ENCODE measurements at regions not wholly inside any gene's neighbourhood (a gene's known extent, or its start where the extent isn't known, plus 50 kb on each side); places are given as distances from the start of the nearest gene placed in this dataset.
A peak's percentile ranks its signal among the peaks of the same experiment; 100 is the strongest.

GRCh38 chr3:14273901-14274611, 95.4 kb downstream of the LSM3 start:
- no peak for DNase-seq

DNA sequence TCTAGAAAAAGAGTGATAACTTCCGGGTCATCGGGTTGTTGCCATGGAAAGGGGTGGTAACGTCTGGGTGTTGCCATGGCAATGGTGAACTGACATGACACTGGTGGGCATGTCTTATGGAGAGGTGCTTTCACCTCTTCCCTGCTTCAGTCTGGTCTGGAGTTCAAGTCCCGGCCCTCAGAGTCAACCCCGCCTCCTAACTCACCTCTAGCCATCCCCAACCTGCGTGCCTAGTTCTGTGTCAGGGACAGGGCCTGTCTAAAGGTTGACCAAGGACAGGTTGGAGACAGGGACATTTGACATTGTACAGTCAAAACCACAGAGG, 96.0 kb downstream of the LSM3 start:
- no peak for DNase-seq

DNA sequence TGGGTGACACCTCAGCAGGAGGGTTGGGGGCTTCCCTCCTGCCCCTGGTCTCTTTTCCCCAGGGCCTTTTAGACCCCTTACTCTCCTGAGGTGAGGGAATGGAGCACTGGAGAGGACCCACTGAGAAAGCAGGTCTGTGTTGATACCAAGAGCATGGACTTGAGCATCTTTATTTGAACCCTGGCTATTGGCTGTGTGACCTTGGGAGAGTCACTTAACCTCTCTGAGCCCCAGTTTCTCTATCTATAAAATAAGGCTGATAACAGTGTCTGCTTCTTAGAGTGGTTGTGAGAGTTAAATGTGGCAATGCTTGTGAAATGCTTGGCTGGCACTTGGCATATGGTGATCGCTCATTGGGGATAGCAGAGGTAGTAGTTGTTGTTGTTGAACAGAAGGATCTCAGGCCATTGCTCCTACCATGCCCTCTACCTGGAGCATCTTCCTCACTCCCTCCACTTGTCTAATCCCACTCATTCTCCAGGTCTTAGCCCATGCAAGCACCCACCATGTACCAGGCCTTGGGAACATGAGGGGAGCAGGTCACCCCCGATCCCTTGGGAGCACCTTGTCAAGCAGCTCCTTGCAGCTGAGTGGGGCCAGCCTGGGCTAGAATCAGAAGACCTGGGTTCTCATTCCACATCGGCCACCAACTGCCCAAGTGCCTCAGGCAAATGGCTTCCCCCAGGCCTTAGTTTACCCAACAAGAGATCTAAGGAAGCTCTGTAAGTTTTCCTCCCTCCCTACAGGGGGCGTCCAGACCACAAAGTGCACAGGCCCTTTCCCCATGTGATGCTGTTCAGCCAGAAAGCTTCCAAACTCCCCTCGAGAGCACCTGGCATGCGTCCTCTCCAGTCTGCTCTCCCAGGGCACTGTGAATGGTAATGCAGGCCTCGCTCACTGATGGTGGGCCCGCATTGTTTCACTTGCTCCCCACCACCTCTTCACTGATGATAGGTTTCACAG, 96.7 kb downstream of the LSM3 start:
- no peak for DNase-seq

DNA sequence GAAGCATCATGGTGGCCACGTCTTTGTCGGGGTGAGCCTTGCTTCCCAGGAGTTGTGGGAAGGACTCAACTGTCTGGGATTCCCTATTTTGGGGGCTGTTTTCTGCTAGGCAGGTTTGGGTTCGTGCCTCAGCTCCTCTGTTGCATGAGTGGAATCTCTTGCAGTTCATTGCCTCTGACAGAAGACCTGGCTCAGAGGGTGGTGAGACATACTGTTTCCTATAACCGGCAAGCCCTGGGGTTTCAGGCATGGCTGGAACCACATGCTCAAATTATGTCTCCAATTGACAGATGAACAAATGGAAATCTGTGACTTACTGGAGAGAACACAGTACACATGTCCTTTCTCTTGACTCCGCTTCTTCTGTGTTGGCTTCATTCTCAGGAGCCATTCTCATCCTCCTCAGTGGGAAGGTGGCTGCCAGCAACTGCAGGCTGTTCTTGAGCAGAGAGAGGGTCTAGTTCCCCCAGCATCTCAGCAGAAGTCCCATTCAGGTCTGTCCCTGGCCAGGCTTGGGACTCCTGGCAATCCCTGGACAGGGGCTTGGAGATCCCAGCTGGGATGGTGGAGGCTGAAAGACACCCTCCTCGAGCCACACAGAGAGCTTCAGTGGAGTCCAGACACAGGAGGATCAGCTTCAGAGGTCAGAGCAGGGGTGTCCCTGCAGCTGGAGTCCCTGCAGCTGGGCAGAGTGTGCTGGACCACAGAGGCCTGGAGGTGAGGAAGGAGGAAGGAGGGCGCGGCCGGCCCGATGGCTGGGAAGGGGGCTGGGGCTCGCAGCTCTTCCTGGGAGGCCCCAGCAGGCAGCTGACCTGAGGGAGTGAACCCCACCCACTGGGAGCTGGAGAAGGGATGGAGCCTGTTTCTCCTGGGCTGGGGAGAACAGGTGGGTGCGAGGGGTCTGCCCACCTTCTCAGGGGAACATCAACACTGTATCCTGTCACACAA, 97.6 kb downstream of the LSM3 start:
- DNase-seq: no peak

DNA sequence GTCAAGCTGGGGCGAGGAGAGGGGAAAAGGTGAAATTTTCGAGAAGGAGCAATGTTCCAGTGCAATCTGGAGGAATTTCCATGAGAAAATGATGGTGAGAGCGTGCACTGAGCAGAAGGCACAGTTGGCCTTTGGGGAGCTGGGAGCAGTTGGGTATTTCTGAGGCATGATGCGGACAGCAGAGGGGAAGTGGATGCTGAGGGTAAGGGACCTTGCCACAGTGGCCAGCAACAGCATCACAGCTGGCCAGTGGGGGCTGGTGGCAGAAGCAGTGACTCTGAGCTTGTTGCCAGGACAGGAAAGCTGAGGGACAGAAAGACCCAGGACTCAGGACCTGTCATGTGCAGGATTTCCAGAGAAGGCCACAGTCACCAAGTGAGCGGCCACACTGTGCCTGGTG, 98.9 kb downstream of the LSM3 start:
- DNase-seq: no peak

DNA sequence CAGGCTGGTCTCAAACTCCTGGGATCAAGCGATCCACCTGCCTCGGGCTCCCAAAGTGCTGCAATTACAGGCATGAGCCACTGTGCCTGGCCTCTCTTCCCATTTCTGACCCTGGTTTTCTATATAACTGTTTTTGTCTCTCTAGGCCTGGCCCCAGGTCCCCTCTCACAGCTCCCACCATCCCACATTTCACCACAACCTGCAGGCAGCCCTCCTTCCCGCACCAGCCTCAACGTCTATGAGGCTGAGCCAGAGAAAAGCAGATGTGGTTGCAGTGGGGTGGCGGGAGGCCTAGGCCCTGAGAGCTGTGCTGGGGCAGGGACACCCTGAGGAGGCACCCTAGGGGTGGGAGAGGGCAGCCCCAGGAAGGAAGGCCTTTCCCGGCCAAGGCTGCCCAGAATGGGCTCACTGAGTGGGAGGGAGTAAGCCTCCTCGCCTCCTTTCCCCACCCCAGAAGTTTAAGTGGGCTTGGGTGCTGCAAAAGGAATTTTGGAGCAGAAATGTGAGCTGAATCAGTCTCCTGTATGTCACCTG, 99.7 kb downstream of the LSM3 start:
- no peak for DNase-seq

DNA sequence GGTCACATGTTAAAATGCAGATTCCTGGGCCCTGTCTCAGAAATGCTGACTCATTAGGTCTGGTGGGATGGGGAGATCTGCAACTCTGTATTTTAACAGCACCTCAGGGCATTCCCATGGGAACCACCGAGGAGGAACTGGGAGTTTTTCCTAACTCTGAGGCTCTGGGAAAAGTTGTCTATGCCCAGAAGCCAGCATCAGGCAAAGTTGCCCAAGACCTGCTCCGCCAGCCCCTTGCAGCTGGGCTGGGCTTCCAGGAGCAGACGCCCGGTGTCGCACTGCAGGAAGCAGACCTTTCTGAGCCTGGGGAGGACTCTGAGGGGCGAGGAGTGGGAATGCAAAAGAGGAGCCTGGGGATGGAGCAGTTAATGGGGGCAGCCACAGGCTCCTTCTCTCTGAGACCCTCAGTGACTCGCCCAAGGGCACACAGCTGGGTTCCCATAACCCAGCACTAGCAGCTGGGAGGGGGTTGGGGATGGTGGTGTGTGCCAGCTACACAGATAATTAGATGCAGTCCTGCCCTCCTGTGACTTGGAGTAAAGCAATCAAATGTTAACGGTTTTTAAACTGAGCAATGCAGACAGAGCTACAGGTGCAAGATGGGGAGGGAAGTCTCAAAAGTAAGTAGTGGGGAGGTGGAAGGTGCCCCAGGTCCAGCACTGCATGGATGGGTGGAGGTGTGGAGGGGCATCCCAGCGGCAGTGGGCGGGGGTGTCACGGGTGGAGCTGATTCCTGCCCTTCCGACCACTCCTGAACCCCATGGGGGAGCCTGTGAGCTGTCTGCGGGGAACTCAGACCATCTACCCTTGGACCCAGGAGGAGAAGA, 100.4 kb downstream of the LSM3 start:
- DNase-seq: peak; percentile 30

GRCh38 chr3:14279626-14280061, 101.0 kb downstream of the LSM3 start:
- DNase-seq: no peak

- DNase-seq: no peak
Measured at GRCh38 chr3:14280326-14280725, 101.7 kb downstream of the LSM3 start.

GRCh38 chr3:14281053-14281452, 102.4 kb downstream of the LSM3 start:
- no peak for DNase-seq

- no peak for DNase-seq
Measured at GRCh38 chr3:14282001-14282705, 103.5 kb downstream of the LSM3 start.

DNA sequence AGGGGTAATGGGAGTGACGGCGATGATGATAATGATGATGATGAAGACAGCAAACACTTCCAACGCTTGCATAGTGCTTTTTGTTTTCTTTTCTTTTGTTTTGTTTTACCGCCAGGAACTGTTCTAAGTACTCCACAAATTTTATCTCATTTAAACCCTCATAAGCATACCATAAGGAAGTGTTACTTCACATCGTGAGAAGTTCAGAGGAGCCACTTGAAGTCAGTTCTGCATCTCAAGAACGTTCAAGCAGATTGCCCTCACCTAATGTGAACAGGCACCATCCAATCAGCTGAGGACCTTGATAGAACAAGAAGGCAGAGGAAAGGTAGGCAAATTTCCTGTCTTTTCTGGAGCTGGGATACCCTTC, 104.1 kb downstream of the LSM3 start:
- DNase-seq: no peak

GRCh38 chr3:14283092-14283812, 104.6 kb downstream of the LSM3 start:
- DNase-seq: no peak

DNA sequence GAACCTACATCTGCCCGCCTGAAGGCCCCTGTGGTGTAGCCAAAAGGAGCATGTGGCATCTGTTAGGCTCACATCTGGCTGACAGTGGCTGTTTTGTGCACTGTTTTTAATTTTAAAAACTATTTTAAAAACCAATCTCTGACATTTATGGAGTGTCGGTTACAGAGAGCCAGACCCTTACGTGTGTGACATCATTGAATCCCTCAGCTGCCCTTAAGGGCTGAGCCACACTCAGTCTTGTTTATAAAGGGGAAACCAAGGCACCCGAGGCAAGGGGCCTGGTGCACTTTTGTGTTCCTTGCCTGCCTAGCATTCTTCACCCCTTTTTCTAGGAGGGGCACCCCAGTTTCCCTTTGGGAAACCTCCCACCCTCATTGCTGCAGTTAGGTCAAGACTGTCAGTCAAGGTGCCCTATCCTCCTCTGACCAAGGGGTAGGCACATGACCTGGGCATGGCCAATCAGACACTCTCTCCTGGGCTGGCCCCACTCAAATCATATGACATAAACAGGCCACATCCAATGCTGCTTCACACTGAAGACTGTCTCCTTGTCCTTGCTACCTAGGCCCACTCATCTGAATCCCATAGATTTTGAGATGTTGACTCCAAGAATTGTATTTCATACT, 105.3 kb downstream of the LSM3 start:
- no peak for DNase-seq

GRCh38 chr3:14284694-14285547, 106.3 kb downstream of the LSM3 start:
- no peak for DNase-seq

GRCh38 chr3:14285548-14285925, 106.9 kb downstream of the LSM3 start:
- DNase-seq: no peak

- DNase-seq: no peak
Measured at GRCh38 chr3:14286887-14287500, 108.4 kb downstream of the LSM3 start.

DNA sequence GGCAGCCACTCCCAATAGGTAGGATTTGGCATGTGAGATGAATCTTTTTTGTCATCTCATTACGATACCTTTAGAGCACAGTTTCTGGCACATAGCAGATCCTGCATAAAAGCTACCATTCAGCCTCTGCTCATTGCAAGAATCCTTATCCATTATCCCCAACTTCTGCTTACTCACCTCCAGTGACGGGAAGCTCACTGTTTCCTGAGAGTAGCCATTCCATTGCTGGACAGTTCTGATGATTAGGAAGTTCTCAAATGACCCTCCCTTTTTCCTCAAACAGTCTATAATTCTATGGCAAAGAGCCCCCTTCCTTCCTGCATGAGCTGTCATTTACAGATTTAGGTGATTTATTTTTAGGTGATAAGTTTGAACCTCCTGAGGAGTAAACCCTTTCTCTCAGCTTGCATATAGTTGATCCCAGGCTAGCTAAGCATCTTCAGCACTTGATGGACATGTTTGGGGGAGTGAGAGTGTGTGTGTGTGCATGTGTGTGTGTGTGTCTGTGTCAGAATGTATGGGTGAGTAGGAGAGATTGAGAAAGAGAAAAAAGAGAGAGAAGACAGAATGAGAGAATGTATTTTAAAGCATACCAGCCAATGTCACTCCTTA, 109.7 kb downstream of the LSM3 start:
- DNase-seq: no peak
